ENCODE measurements at regions not wholly inside any gene's neighbourhood (a gene's known extent, or its start where the extent isn't known, plus 50 kb on each side); places are given as distances from the start of the nearest gene placed in this dataset.
A peak's percentile ranks its signal among the peaks of the same experiment; 100 is the strongest.

DNA sequence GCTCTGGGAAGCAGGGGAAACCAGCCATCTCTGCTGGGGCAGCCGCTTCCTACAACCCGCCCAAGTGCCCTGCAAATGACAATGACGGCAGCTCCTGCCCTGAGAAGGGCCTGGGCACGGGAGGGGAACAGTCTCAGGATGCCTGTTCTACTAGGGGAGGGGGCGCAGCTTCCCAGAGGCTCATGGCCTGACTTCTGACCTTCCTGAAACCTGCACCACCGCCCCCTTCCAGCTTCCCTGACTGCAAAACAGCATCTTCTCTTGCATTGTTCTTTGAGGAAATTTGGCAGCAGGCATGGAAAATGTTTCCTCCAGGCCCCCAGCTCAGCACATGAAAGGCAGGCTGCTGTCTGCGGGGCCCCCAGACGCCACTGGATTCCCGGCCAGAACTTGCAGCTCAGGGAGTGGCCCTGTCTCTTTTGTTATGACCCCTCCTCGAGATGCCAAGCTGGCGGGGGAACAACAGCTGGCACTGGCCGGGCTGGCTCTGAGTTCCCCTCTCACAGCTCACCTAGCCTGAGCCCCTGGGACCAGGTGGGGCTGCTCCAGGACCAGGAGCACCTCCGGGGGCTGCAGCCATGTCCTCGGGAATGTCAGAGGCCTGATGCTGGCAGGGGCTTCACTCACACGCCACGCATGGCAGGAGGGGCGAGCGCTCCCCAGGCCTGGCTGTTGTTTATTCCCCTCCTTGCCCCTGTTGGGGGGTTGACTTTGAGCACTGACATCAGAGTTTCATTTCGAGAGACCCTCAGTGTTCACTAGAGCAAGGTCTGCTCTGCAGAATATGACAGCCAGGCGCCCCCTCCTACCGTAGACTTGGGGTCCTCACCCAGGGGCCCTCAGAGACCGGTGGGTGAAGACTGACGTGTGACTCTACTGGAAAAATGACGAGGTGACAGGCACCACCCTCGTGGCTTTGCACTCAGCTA lies 62.7 kb downstream of the CALML3 start:
- ATAC-seq (ENCODE audit: insufficient read depth, low FRiP score) (no peak), DNase-seq (peak; percentile 45 to 78 (median 60))
- Histone ChIP-seq H3K27me3 (ENCODE audit: control insufficient read depth in 3 of 3, insufficient read depth in 3 of 3, low read length in 2 of 3) (no peaks in the 10 kb centered on the region), H3K9ac (ENCODE audit: insufficient read depth in 1 of 2, low read length in 2 of 2) (no peak overlapping the region), H3K27ac (ENCODE audit: low read depth in 1 of 2, low read length in 1 of 2) (no peak overlapping the region), H3K9me3 (ENCODE audit: control insufficient read depth in 4 of 4, insufficient read depth in 3 of 4, low read length in 3 of 4) (no peaks in the 10 kb centered on the region), H3K36me3 (ENCODE audit: control insufficient read depth in 4 of 4, insufficient read depth in 4 of 4, low read length in 4 of 4) (no peaks in the 10 kb centered on the region), H3K4me3 (no peak overlapping the region), H3K4me1 (ENCODE audit: control insufficient read depth in 5 of 5, insufficient read depth in 5 of 5, low read length in 5 of 5) (peaks cover 2 to 18% (median 6%) of the 10 kb centered on the region in 5 donors)
- WGBS, 2 donors = 70 to 82% methylated on average over 25 of the region's 25 CpGs
- TF ChIP-seq, protein P1, sequence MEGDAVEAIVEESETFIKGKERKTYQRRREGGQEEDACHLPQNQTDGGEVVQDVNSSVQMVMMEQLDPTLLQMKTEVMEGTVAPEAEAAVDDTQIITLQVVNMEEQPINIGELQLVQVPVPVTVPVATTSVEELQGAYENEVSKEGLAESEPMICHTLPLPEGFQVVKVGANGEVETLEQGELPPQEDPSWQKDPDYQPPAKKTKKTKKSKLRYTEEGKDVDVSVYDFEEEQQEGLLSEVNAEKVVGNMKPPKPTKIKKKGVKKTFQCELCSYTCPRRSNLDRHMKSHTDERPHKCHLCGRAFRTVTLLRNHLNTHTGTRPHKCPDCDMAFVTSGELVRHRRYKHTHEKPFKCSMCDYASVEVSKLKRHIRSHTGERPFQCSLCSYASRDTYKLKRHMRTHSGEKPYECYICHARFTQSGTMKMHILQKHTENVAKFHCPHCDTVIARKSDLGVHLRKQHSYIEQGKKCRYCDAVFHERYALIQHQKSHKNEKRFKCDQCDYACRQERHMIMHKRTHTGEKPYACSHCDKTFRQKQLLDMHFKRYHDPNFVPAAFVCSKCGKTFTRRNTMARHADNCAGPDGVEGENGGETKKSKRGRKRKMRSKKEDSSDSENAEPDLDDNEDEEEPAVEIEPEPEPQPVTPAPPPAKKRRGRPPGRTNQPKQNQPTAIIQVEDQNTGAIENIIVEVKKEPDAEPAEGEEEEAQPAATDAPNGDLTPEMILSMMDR (IDR thresholded peaks at IDR 0.05; ENCODE audit: control extremely low read depth, extremely low read depth) = no peak

DNA sequence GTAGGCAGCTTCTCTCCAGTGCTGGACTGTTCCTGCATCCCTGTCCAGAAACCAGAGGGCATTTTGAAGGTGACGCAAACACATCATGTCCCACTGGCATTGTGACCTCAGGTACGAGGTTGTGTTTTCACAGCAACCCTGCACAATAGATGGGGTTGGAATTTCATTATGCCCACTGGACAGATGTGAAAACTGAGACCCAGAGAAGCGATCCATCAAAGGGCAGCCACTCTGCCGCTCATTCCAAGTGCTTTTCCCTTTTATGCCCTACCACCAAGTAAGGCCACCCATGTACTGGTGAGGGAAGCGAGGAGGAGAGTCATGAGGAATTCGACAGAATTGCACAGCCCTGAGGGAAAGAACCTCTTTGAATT lies 63.3 kb downstream of the CALML3 start:
- Histone ChIP-seq H3K9ac (ENCODE audit: insufficient read depth in 1 of 2, low read length in 2 of 2) (no peak overlapping the region), H3K27me3 (ENCODE audit: control insufficient read depth in 3 of 3, insufficient read depth in 3 of 3, low read length in 2 of 3) (no peaks in the 10 kb centered on the region), H3K4me1 (ENCODE audit: control insufficient read depth in 5 of 5, insufficient read depth in 5 of 5, low read length in 5 of 5) (peaks cover 2 to 18% (median 6%) of the 10 kb centered on the region in 5 donors), H3K4me3 (no peak overlapping the region), H3K36me3 (ENCODE audit: control insufficient read depth in 4 of 4, insufficient read depth in 4 of 4, low read length in 4 of 4) (no peaks in the 10 kb centered on the region), H3K9me3 (ENCODE audit: control insufficient read depth in 4 of 4, insufficient read depth in 3 of 4, low read length in 3 of 4) (no peaks in the 10 kb centered on the region), H3K27ac (ENCODE audit: low read depth in 1 of 2, low read length in 1 of 2) (no peak overlapping the region)
- DNase-seq (no peak), ATAC-seq (ENCODE audit: insufficient read depth, low FRiP score) (no peak)
- TF ChIP-seq, protein P1 (IDR thresholded peaks at IDR 0.05; ENCODE audit: control extremely low read depth, extremely low read depth) = no peak
- 93 to 95% methylated on average over 6 of the region's 6 CpGs for WGBS, 2 donors

DNA sequence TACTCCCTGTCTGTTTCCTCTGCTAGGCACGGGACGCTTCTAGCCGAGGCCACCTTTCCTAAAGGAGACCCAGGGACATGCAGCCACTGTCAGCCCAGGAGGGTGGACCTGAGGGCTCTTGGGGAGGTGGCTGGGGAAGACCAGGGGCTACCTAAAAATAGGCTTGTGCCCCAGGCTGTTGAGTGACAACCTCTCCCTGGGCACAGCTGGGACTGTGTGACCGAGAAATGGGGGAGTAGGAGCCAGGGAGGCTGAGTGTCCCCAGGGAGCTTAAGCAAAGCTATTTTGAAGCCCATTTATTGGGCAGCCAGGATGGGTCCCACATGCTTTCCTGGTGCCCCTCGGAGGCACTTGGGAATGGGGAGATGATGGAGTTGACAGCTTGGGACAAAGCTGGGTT lies 63.8 kb downstream of the CALML3 start:
- ATAC-seq (ENCODE audit: insufficient read depth, low FRiP score) = no peak
- Histone ChIP-seq H3K36me3 (ENCODE audit: control insufficient read depth in 4 of 4, insufficient read depth in 4 of 4, low read length in 4 of 4) (no peaks in the 10 kb centered on the region), H3K27me3 (ENCODE audit: control insufficient read depth in 3 of 3, insufficient read depth in 3 of 3, low read length in 2 of 3) (no peaks in the 10 kb centered on the region), H3K4me1 (ENCODE audit: control insufficient read depth in 5 of 5, insufficient read depth in 5 of 5, low read length in 5 of 5) (peaks cover 2 to 18% (median 6%) of the 10 kb centered on the region in 5 donors), H3K9ac (ENCODE audit: insufficient read depth in 1 of 2, low read length in 2 of 2) (no peak overlapping the region), H3K27ac (ENCODE audit: low read depth in 1 of 2, low read length in 1 of 2) (no peak overlapping the region), H3K9me3 (ENCODE audit: control insufficient read depth in 4 of 4, insufficient read depth in 3 of 4, low read length in 3 of 4) (no peaks in the 10 kb centered on the region), H3K4me3 (no peak overlapping the region)
- WGBS, 2 donors = 91 to 92% methylated on average over 5 of the region's 5 CpGs
- TF ChIP-seq, protein P1 (IDR thresholded peaks at IDR 0.05; ENCODE audit: control extremely low read depth, extremely low read depth) = no peak
- DNase-seq = no peak

Data from lung (tissue), 11 donors.